Tibial nerve (tissue), 4 donors: ENCODE measurements at regions not wholly inside any gene's neighbourhood (a gene's known extent, or its start where the extent isn't known, plus 50 kb on each side); places are given as distances from the start of the nearest gene placed in this dataset.

Source experiments
- CTCF ChIP-seq, 5 experiments: fragments of 200-600 bp in 3 of 5; fragments of 450-650 bp in 2 of 5; sonication (generic) in 3 of 5; IDR thresholded peaks; one replicate each; pipeline ENCODE4 v1.5.1; 2016 to 2019; ENCODE audit warnings: antibody characterized with exemption in 5 of 5, mild to moderate bottlenecking in 3 of 5, moderate library complexity in 2 of 5
- EP300 ChIP-seq, 2 donors: sonication (generic); formaldehyde crosslinking; IDR thresholded peaks; one replicate each; pipeline ENCODE4 v1.6.1; 2017; ENCODE audit warnings: antibody characterized with exemption in 2 of 2, mild to moderate bottlenecking in 1 of 2

GRCh38 chr4:110945600-110945999 is 322.7 kb upstream of the PITX2 start:
- TF ChIP-seq EP300 (IDR thresholded peaks at IDR 0.05) (no peak), CTCF (IDR thresholded peaks at IDR 0.05) (no peak)
